ENCODE measurements at regions not wholly inside any gene's neighbourhood (a gene's known extent, or its start where the extent isn't known, plus 50 kb on each side); places are given as distances from the start of the nearest gene placed in this dataset.

- TF ChIP-seq CTCF (conservative IDR thresholded peaks at IDR 0.05; ENCODE audit: low read depth, low read length) = no peak
- no peak overlapping the region for H3K4me3 ChIP-seq (ENCODE audit: low read length)
- DNase-seq (ENCODE audit: low read depth) = no peak
Observed at GRCh38 chr1:2887941-2888855, 86.7 kb upstream of the TTC34 start.

- H3K4me3 ChIP-seq (ENCODE audit: low read length) = no peak overlapping the region
- no peak for TF ChIP-seq CTCF (conservative IDR thresholded peaks at IDR 0.05; ENCODE audit: low read depth, low read length)
- DNase-seq (ENCODE audit: low read depth) = no peak
Observed at GRCh38 chr1:2890221-2890850, 88.8 kb upstream of the TTC34 start.

GRCh38 chr1:2891923-2892448 lies 90.5 kb upstream of the TTC34 start:
- TF ChIP-seq CTCF (conservative IDR thresholded peaks at IDR 0.05; ENCODE audit: low read depth, low read length) = no peak
- DNase-seq (ENCODE audit: low read depth) = no peak
- H3K4me3 ChIP-seq (ENCODE audit: low read length) = no peak overlapping the region

GRCh38 chr1:2893473-2894120 lies 92.1 kb upstream of the TTC34 start:
- no peak for TF ChIP-seq CTCF (conservative IDR thresholded peaks at IDR 0.05; ENCODE audit: low read depth, low read length)
- no peak overlapping the region for H3K4me3 ChIP-seq (ENCODE audit: low read length)
- DNase-seq (ENCODE audit: low read depth) = no peak

- TF ChIP-seq CTCF (conservative IDR thresholded peaks at IDR 0.05; ENCODE audit: low read depth, low read length) = no peak
- no peak overlapping the region for H3K4me3 ChIP-seq (ENCODE audit: low read length)
- no peak for DNase-seq (ENCODE audit: low read depth)
Observed at GRCh38 chr1:2894381-2895041, 93.0 kb upstream of the TTC34 start.

GRCh38 chr1:2896824-2897223 lies 95.3 kb upstream of the TTC34 start:
- DNase-seq (ENCODE audit: low read depth) = no peak
- no peak for TF ChIP-seq CTCF (conservative IDR thresholded peaks at IDR 0.05; ENCODE audit: low read depth, low read length)
- no peak overlapping the region for H3K4me3 ChIP-seq (ENCODE audit: low read length)
